HT1080 (cell line): ENCODE measurements at regions not wholly inside any gene's neighbourhood (a gene's known extent, or its start where the extent isn't known, plus 50 kb on each side); places are given as distances from the start of the nearest gene placed in this dataset.
"Not testable (repeated sequence)": the region's sequence is repeated elsewhere in the genome, so short reads cannot be mapped to it uniquely, and the experiment has no call there.

ENCODE experiments used
- DNase-seq: peaks from one replicate; pipeline ENCODE4 v3.0.0-alpha.2; 2015; ENCODE audit warnings: low read depth

DNA sequence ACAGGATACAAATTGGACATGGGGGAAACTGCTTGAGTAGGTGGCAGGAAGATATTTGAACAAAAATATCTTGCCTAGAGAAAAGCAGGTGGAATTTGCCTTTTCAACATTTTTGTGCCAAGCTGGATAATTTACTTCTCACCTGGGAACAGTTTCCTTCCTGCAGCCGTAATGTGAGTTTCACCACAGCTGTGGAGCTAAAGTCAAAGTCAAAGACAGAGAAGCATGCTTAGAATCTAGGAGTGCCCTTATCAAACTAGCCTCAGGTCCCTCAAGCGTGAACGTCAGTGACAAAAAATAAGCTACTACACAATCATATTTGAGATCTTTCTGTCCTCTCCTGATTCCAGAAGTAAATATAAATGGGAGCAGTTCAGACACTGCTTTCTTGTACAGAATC lies 588.9 kb downstream of the MAT2B start:
- no peak for DNase-seq

DNA sequence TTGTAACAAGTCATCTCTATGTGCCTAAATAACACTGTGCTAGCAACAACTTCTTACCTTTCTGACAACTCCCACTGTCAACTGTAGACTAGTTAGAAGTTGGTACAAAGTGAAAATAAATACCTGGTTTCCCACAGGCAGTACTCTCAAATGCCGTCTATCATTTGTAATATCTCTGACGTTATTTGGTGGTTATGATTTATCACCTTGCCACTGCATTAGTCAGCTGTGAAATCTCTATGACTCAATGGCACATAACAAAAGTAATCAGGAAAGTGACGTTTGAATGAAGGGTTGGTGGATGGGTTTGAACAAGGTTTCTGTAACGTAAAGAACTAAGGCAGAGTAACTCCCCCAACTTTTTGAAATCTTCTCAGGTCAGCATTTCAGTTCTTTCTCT lies 592.3 kb downstream of the MAT2B start:
- peak; percentile 74 for DNase-seq

DNA sequence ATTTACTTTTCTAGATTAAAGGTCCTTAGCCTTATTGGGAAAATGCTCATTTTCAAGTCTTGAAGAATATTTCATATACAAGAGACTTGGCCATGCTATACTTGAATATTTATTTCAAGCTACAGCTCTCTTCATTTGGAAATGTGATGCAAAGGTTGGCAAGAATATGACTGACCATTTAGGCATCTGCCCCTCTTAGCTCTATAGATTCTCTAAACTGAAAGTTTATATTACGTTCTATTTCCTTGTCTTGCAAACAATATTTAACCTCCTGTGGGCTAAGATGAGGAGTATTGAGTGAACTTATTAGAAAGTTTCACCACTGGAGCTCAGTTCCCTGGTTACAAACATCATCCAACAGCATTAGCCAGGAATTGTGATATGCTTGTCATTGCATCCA lies 593.1 kb downstream of the MAT2B start:
- no peak for DNase-seq

DNA sequence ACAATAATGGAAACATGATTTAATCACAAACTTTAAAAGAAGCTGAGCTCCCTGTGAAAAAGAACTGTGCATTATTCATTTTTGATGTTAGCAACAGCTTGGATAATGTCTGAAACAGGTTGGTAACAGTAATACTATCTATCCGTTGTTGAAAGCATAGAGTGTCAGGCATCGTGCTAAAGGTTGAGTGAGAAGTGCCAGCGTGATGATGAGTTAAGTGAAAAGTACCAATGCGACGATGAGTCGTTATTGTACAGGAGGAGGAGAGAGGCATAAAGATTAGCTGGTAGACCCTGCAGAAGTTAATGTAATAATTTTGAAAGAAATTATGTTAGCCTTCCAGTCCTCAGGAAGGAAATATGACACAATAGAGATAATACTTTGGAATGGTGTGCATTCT lies 593.6 kb downstream of the MAT2B start:
- DNase-seq = no peak

DNA sequence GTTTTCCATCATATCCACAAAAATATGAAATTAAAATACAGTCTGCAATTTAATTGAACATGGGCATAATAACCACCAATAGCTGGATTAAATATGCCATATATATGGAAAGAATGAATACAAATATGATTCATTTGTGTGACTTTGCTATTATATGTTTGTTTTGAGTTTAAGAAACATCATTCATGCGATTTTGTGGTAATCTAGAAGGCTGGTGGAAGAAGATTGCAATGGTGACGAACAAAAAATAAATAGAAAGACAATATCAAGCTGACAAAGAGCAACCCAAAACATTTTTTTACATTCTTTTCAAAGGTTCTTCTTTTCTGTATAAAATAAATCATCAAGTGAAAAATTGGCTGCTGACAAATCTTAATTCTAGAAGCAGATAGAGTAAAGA lies 610.0 kb downstream of the MAT2B start:
- DNase-seq = no peak

DNA sequence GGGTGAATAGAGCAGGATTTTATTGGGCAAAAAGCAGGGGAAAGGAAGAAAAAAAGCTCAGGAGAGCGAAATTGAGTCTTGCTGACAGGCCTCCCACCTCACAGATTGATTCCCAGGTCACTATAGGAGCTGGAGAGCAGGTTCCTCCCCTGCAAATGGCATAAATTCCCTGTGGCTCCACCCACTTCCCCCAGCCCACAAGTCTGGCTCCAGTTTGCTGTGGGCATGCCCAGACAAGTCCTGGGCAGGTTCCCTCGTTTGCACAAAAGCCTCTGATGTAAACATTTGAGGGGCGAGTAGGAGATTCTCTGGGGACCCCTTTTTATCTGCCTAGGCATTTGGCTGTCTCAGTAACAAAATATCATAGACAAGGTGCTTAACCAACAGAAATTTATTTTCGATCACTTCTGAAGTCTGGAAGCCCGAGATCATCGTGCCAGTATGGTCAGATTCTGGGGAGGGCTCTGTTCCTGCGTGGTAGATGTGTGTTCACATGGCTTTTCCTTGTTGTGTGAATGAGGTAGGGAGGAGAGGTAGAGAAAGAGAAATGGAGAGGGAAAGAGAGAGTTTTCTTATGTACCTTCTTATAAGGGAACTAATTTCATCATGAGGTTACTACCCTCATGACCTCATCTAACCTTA lies 614.5 kb downstream of the MAT2B start:
- peak; percentile 72 for DNase-seq

DNA sequence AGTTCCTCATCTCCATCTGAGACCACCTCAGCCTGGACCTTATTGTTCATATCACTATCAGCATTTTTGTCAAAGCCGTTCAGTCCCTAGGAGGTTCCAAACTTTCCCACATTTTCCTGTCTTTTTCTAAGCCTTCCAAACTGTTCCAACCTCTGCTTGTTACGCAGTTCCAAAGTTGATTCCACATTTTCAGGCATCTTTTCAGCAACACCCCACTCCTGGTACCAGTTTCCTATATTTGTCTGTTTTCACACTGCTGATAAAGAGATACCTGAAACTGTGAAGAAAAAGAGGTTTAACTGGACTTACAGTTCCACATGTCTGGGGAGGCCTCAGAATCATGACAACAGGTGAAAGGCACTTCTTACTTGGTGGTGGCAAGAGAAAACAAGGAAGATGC lies 622.1 kb downstream of the MAT2B start:
- no peak for DNase-seq

DNA sequence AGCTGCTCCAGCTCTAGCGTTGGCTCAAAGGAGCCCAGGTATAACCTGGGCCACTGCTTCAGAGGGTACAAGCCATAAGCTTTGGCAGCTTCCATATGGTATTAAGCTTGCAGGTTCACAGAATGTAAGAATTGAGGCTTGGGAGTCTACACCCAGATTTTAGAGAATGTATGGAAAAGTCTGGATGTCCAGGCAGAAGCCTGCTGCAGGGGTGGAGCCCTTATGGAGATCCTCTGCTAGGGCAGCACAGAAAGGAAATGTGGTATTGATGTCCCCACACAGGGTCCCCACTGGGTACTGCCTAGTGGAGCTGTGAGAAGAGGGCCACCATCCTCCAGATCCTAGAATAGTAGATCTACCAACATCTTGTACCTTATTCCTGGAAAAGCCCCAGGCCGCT lies 626.9 kb downstream of the MAT2B start:
- DNase-seq = no peak

DNA sequence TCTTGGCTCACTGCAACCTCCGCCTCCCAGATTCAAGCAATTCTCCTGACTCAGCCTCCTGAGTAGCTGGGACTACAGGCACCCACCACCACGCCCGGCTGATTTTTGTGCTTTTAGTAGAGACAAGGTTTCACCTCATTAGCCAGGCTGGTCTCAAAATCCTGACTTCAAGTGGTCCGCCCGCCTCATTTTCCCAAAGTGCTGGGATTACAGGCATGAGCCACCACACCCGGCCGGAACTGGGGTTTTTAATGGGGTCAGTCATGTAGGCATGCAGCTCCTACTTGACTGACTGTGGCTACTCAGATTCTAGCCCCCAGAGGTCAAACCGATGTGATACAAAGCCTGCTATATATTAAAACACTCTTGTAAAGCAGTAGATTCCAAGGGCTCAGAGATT lies 631.7 kb downstream of the MAT2B start:
- DNase-seq = no peak

DNA sequence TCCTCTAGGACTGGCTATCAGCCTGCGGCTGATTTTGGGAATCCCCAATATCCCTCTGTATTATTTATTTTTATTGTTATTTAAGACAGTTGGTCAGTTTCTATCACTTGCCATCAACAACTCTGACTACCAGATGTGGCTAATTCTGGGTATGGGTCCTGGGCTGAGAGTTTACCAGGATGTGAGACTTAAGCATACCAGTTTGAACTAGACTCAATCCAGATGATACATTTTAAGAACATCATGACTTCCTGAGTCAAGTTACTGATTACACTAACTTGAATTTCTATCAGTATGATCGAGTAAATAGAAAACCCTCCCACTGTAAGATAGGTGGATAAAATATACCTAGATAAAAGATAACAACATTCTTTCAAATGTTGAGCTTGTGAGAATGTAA lies 634.0 kb downstream of the MAT2B start:
- no peak for DNase-seq

DNA sequence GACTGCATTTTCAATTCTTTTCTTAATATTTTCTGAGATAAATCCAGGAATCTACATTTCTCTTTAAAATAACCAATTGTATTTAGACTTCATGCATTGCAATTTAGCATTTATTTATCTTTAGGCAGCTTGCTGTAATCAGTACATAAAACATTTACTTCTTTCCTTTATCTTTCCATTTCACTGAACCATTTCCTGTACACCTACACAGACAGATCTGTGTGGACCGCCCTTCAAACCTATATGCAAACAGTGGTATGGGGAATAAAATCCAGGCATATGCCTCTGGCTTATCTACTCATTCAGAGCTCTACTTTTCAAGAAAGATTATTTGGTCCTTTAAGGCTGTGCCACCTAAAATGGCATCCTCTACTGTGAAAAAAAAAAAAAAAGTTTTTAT lies 640.0 kb downstream of the MAT2B start:
- DNase-seq = no peak

DNA sequence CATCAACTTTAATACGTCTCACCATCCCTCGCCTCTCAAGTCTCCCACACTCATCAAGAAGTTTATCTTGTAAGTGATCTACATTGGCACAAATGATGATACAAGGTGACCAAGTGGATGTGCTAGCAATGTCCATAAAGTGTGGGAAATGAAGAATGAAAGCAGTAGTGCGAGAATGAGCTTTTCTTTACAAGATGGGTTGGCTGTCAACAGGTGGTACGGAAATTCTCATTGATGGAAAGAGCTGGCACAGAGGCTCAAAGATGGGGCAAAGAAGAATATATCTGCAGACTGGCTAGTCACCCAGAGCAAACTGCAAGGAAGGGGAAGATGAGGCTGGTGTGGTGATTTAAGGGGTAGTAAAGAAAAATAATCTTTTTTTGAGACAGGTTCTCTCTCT lies 640.8 kb downstream of the MAT2B start:
- DNase-seq = no peak

DNA sequence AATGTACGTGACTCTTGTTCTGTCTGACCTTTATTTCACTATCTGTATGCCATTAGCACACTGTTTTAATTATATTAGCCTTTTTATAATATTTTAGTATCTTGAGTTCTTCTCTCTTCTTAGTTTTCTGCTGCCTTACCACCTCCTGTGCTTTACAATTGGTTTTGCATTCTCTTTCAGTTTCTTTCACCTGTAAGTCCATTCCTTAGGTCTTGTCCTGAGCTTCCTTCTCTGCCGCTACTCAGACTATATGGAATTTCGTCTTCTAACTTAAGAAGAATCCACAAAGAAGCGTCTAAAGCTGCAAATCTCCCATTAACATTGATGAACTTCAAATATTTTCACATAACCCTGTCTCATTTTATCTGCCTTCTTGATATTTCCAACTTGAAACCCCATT lies 642.9 kb downstream of the MAT2B start:
- DNase-seq = no peak

DNA sequence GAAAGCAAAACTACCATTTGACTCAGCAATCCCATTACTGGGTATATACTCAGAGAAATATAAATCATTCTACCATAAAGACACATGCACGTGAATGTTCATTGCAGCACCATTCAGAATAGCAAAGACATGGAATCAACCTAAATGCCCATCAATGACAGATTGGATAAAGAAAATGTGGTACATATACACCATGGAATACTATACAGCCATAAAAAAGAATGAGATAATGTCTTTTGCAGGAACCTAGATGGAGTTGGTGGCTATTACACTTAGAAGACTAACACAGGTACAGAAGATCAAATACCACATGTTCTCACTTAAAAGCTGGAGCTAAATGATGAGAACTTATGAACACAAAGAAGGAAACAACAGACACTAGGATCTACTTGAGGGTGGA lies 647.1 kb downstream of the MAT2B start:
- DNase-seq = not testable (repeated sequence)

DNA sequence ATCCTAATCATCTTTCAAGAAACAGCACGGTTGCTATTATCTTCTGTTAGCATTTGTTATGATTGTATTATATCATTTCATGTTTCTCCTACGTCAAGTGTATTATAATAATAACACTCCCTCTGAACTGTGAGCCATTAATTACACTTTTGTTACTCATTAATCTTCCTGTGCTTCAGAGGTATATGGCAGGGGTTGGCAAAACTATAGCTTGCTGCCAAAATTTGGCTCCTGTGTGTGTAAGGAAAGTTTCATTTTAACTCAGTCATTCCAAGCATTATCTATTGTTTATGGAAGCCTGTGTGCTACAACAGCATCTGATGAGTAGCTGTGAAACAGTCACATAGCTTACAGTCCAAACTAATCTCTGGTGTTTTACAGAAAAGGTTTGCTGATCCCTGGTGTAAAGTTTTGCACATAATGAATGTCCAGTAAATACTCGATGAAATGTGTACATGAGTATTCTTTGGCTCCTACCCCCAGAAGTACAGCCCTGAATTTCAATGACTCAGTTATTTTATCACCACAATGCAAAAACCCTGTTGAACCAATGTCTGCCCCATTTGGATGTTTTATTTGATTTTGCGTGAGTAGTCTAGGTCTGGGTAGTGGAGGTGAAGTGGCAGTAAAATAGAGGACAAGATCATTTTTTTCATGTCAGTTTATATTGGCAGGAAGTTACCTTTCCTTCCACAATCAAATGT lies 648.2 kb downstream of the MAT2B start:
- no peak for DNase-seq

DNA sequence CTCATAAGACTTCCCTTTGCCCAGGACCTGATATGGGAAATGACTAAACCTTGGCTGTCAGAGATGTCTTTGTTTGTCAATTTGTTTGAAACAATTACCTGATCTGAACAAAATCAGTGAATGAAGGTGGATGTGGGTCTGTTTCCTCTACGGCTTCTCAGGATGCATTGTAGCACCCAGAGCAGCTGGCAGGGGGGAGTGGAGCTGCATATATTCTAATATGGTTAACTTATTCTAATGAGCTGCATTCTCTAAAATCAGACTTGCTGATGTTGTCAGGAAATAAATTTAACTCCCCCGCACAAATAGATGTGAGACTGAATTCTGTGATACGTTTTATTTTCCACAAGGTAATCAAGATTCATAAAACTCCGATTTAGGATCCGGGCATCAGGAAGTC lies 665.4 kb downstream of the MAT2B start:
- no peak for DNase-seq

DNA sequence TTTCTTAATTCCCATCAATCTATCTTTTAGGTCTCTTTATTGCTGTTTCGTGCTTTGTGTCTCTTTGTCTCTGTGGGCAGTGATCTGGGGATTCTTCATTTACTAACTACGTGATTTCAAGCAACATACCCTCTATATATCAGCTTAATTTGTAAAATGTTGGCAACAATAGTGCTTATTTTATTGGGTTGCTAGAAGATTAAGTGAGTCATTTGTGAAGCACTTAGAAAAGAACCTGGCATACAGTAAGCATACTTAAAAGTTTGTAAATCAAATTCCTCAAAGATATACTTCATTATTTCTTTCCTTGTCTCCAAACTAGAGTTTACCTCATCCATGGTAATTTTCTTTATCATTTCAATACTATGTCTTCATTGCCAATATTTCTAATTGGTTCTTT lies 669.7 kb downstream of the MAT2B start:
- DNase-seq = peak; percentile 5

DNA sequence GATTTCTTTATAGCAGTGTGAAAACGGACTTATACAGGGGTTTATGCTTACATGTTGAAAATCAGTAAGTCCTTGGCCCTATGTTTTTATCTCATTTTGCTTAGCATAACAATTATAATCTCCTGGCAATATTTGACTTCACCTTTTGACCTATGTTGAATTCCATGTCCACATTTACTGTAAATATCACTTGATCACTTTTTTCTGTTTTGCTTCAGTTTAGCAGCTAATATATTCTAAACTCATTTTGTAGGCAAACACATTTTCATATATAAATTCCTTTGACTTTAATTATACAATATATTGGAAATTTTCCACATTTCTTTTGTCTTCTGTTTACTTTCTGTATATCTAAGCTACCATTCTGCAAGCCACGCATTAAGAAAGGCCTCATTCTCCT lies 674.0 kb downstream of the MAT2B start:
- no peak for DNase-seq

DNA sequence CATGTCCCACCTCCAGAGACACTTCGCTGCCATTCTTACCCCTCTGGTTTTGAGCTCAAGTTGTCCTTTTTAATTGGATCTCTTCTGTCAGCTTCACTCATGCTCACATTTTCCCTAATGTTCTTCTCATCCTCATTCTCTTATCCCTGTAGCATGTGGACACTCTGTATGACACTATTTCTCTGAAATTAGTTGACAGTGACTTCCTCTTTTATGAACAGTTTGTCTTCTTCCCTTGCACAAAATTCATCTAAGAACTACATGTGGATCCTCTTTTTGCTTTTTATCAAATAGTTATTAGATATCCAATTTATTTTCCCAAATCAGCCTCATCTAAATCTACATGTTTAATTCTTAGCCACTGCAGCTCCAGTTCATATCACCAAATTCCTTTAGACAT lies 676.2 kb downstream of the MAT2B start:
- no peak for DNase-seq

DNA sequence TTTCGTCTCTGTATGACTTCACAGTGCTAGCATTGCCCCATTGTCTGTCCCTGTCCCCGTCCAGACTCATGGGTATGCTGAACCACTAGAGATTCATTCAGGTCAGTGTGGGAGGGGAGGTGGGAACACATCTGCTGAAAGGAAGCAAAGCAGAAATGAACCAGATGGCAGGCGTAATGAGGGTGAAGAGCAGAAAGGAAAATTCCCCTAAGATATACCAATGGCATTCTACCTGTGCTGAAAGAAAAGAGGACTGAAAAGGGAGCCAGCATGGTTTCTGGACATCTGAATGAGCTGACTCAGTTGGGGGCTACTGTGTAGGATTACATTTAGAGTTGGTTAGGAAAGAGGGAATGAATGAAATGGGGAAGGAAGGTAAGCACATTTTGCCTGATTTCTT lies 678.7 kb downstream of the MAT2B start:
- DNase-seq = no peak

DNA sequence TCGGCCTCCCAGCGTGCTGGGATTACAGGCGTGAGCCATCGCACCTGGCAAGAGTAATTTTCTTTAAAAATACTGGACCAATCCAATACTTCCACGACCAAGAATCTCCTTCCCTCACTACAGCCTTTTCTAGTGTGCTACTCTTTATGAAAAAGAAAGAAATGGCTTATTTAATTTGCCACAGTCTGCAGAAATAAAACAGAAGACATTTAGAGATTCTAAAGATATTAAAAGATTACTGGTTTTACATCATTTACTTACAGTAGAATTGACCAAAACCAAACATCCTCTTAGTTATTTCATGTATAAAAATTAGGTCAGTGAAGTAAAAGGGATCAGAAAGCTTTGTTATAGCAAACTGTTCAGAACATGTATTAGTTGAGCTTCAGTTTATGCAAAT lies 679.6 kb downstream of the MAT2B start:
- no peak for DNase-seq

DNA sequence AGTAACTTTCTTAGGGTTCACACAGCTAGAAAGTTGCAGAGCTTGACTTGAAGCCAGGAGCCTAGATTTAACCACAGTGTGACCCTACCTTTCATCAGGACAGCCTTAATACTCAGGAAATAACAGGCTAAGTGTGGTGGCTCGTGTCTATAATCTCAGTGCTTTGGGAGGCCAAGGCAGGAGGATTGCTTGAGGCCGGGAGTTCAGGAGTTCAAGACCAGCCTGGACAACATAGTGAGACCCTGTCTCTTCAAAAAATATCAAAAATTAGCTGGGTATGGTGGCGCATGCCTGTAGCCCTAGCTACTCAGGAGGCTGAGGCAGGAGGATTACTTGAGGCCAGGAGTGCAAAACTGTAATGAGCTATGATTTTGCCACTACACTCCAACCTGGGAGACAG lies 681.1 kb downstream of the MAT2B start:
- no peak for DNase-seq

DNA sequence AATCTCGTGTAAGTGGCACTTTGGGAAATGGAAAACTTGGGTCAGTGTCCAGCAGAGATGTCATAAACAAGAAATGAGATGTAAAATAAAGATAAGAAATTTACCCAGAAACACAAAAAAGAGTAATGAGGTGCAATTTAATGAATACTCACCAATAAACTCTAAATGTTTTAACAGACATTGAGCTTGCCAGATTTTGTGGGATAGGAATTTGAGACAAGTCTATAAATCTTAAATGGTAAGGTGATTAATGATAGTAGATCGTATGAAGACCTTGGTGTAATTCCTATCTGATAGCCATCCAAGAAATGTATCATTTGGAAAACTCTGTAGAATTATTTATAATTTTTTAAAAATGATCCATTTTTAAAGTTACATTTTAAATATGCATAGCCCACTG lies 682.4 kb downstream of the MAT2B start:
- no peak for DNase-seq

DNA sequence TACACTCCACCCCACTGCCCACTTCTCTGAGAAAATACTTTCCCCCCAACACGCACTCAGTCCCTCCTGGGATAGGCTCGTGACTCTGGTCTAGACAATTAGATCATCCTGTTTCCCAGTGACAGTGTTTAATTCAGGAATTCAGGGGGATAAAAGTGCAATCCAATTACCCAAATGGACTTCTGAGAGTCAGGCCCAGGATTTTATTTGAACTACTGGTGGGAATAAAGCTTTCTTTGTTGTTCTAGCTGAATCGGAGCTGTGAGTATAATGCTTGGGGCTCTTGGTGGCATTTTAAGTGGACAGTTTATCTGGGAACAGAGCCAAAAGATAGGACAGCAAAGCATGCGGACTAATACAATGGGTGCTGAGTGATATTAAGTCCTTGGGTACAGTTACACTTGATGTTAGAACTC lies 683.3 kb downstream of the MAT2B start:
- no peak for DNase-seq
